Natural killer cell treated with Interleukin-12 subunit alpha and Interleukin-12 subunit beta and Interleukin-15 and Interleukin-18, amount 100 ng/mL, for 72 hours (primary cell): ENCODE measurements at regions not wholly inside any gene's neighbourhood (a gene's known extent, or its start where the extent isn't known, plus 50 kb on each side); places are given as distances from the start of the nearest gene placed in this dataset.

Source experiments
- ATAC-seq, 2 donors: fragments of 150-1000 bp; cut with Tn5 transposase in 1 of 2; sonication (Bioruptor Pico), chemical (Tn5 transposase) in 1 of 2; 2 replicates each; pipeline ENCODE4 v1.10.0; 2021
- DNase-seq: peaks from one replicate; pipeline ENCODE4 v3.0.0; 2022; ENCODE audit warnings: low spot score
- H3K27ac Mint-ChIP-seq, 2 donors: 1 replicate in 1 of 2; 2 replicates in 1 of 2; pipeline ENCODE4 v1.8.0; 2022; ENCODE audit warnings: mixed read lengths in 2 of 2, mild to moderate bottlenecking in 1 of 2, moderate library complexity in 1 of 2
- H3K27me3 Mint-ChIP-seq, 2 donors: 1 replicate in 1 of 2; 2 replicates in 1 of 2; pipeline ENCODE4 v1.8.0; 2022; ENCODE audit warnings: mixed read lengths in 2 of 2
- H3K36me3 Mint-ChIP-seq: one replicate; pipeline ENCODE4 v1.8.0; 2022; ENCODE audit warnings: mixed read lengths
- H3K4me1 Mint-ChIP-seq, 2 donors: 1 replicate in 1 of 2; 2 replicates in 1 of 2; pipeline ENCODE4 v1.8.0; 2022; ENCODE audit warnings: low read depth in 2 of 2, mixed read lengths in 2 of 2, mild to moderate bottlenecking in 1 of 2
- H3K4me3 Mint-ChIP-seq: one replicate; pipeline ENCODE4 v1.8.0; 2022; ENCODE audit warnings: mixed read lengths
- H3K9me3 Mint-ChIP-seq: 2 replicates; pipeline ENCODE4 v1.8.0; 2022; ENCODE audit warnings: mixed read lengths

DNA sequence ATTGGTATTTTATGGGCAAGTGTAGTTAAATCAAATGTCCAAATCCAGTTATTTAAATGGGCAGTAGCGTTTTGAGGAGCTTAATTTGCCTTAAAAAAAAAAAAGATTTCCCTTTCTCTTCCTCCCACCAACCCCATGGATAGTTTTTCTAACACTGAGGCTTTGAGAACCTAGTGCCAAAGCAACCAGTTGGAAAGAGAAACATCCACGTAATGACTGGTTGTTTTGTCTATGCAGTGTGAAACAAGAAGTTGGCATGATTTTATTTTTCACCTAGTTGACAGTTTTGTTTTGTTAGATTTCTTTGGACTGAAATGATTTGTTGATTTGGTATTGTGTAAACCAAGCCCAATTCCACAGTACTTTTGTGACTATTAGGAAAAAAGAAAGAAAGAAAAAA, 170.0 kb downstream of the SOX2 start:
- DNase-seq (no peak), ATAC-seq (no peak)
- H3K9me3 Mint-ChIP-seq: no peaks in the 10 kb centered on the region
- H3K27ac Mint-ChIP-seq: no peak overlapping the region
- H3K4me1 Mint-ChIP-seq: no peaks in the 10 kb centered on the region
- no peaks in the 10 kb centered on the region for H3K27me3 Mint-ChIP-seq
- no peaks in the 10 kb centered on the region for H3K36me3 Mint-ChIP-seq
- H3K4me3 Mint-ChIP-seq: no peak overlapping the region

DNA sequence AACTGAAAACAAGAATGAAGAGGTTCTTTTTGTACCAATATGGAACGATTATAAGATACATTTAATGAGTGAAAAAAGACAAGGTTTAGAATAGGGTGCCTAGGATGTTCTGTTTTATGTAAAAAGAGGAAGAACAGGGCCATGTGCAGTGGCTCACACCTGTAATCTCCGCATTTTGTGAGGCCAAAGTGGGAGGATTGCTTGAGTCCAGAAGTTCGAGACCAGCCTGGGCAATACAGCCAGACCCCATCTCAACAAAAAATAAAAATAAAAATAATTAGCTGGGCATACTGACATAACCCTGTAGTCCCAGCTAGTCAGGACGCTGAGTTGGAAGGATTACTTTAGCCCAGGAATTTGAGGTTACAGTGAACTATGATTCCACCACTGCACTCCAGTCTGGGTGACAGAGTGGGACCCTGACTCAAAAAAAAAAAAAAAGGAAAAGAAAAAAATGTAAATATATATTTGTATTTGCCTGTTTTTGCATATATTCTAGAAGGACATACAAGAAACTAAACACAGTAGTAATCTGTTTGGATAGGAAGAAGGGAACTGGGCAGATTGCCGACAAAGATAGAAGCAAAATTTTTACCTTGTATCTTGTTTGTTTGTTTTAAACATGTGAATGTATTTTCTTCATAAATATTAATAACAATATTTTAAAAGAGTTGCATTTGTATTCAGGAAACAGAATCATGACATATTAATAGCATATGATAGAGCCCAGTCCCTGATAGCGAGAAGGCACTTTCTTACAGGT, 174.3 kb downstream of the SOX2 start:
- Mint-ChIP-seq H3K4me1 (no peaks in the 10 kb centered on the region), H3K27me3 (no peaks in the 10 kb centered on the region), H3K4me3 (no peak overlapping the region), H3K36me3 (no peaks in the 10 kb centered on the region), H3K27ac (no peak overlapping the region), H3K9me3 (no peaks in the 10 kb centered on the region)
- DNase-seq (no peak), ATAC-seq (no peak)

GRCh38 chr3:181886676-181887075, 175.0 kb downstream of the SOX2 start:
- Mint-ChIP-seq H3K4me3 (no peak overlapping the region), H3K27ac (no peak overlapping the region), H3K9me3 (no peaks in the 10 kb centered on the region), H3K4me1 (no peaks in the 10 kb centered on the region), H3K27me3 (no peaks in the 10 kb centered on the region), H3K36me3 (no peaks in the 10 kb centered on the region)
- ATAC-seq: no peak
- no peak for DNase-seq

- no peaks in the 10 kb centered on the region for H3K27me3 Mint-ChIP-seq
- no peak for DNase-seq
- no peak overlapping the region for H3K27ac Mint-ChIP-seq
- no peak overlapping the region for H3K4me3 Mint-ChIP-seq
- no peaks in the 10 kb centered on the region for H3K4me1 Mint-ChIP-seq
- no peaks in the 10 kb centered on the region for H3K9me3 Mint-ChIP-seq
- H3K36me3 Mint-ChIP-seq: no peaks in the 10 kb centered on the region
- no peak for ATAC-seq
Observed at GRCh38 chr3:181887685-181888084, 176.0 kb downstream of the SOX2 start.

DNA sequence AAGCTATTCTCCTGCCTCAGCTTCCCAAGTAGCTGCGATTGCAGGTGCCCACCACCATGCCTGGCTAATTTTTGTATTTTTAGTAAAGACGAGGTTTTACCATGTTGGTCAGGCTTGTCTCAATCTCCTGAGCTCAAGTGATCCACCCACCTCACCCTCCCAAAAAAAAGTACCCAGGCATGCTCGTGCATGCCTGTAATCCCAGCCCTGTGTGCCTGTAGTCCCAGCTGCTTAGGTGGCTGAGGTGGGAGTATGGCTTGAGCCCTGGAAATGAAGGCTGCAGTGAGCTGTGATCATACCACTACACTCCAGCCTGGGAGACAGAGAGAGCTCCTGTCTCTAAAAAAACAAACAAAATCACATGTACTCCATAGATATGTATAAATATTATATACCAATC, 176.5 kb downstream of the SOX2 start:
- no peak overlapping the region for H3K27ac Mint-ChIP-seq
- no peak overlapping the region for H3K4me3 Mint-ChIP-seq
- DNase-seq: no peak
- no peaks in the 10 kb centered on the region for H3K36me3 Mint-ChIP-seq
- ATAC-seq: no peak
- no peaks in the 10 kb centered on the region for H3K27me3 Mint-ChIP-seq
- H3K9me3 Mint-ChIP-seq: no peaks in the 10 kb centered on the region
- no peaks in the 10 kb centered on the region for H3K4me1 Mint-ChIP-seq

GRCh38 chr3:181892848-181893247, 181.1 kb downstream of the SOX2 start:
- Mint-ChIP-seq H3K9me3 (peaks cover 3% of the 10 kb centered on the region), H3K27me3 (no peaks in the 10 kb centered on the region), H3K4me1 (no peaks in the 10 kb centered on the region), H3K36me3 (no peaks in the 10 kb centered on the region), H3K4me3 (no peak overlapping the region), H3K27ac (no peak overlapping the region)
- DNase-seq (no peak), ATAC-seq (no peak)

- DNase-seq (no peak), ATAC-seq (no peak)
- no peaks in the 10 kb centered on the region for H3K27me3 Mint-ChIP-seq
- no peak overlapping the region for H3K4me3 Mint-ChIP-seq
- no peaks in the 10 kb centered on the region for H3K36me3 Mint-ChIP-seq
- no peak overlapping the region for H3K27ac Mint-ChIP-seq
- no peaks in the 10 kb centered on the region for H3K4me1 Mint-ChIP-seq
- H3K9me3 Mint-ChIP-seq: peaks cover 3% of the 10 kb centered on the region
Observed at GRCh38 chr3:181896605-181897004, 184.9 kb downstream of the SOX2 start.

- Mint-ChIP-seq H3K9me3 (peaks cover 3% of the 10 kb centered on the region), H3K4me3 (no peak overlapping the region), H3K27ac (no peak overlapping the region), H3K36me3 (no peaks in the 10 kb centered on the region), H3K4me1 (no peaks in the 10 kb centered on the region), H3K27me3 (no peaks in the 10 kb centered on the region)
- ATAC-seq (no peak), DNase-seq (no peak)
Observed at GRCh38 chr3:181899702-181900101, 188.0 kb downstream of the SOX2 start.

- Mint-ChIP-seq H3K27me3 (no peaks in the 10 kb centered on the region), H3K27ac (no peak overlapping the region), H3K36me3 (no peaks in the 10 kb centered on the region), H3K4me1 (no peaks in the 10 kb centered on the region), H3K4me3 (no peak overlapping the region), H3K9me3 (peaks cover 1% of the 10 kb centered on the region)
- no peak for DNase-seq
- ATAC-seq: no peak
Observed at GRCh38 chr3:181901626-181902025, 189.9 kb downstream of the SOX2 start.

DNA sequence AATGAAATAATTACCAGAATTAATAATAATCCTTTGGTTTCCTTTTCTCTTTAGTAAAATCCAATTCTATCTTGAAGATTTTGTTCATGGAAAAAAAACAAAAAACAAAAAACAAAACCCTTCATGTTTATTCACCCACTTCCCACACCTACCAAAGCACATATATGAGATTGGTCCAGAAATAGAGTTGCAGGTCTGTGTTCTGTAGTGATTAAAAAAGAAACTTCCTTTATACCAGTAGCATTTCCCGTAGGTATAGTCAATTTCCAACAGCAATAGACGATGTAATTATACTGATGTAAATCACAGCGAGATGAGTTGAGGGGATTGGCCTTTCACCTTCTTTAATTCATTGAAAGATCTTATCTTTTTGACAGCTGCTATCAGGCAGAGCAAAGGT, 194.6 kb downstream of the SOX2 start:
- H3K9me3 Mint-ChIP-seq: peaks cover 2% of the 10 kb centered on the region

DNA sequence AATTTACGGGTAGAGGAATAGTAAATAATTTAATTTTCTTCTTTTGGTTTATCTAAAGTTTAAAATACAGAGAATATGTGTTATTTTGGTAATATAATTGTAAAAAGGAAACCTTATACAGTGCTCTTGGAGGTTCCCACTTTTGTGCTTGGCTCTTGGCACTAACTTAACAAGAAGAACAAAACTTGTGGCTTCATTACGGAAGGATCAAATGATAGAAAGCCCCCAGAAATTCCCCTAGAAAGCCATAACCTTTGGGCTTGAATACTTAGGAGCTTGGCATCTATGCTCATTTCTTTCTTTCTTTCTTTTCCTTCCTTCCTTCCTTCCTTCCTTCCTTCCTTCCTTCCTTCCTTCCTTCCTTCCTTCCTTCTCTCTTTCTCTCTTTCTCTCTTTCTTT, 197.5 kb downstream of the SOX2 start:
- Mint-ChIP-seq H3K27me3 (no peaks in the 10 kb centered on the region), H3K4me3 (no peak overlapping the region), H3K4me1 (no peaks in the 10 kb centered on the region), H3K36me3 (no peaks in the 10 kb centered on the region), H3K9me3 (peaks cover 2% of the 10 kb centered on the region), H3K27ac (no peak overlapping the region)
- ATAC-seq (no peak), DNase-seq (no peak)

More for the DNA sequence above, 194.6 kb downstream of the SOX2 start:
- no peak for ATAC-seq
- Mint-ChIP-seq H3K27me3 (no peaks in the 10 kb centered on the region), H3K4me1 (no peaks in the 10 kb centered on the region), H3K36me3 (no peaks in the 10 kb centered on the region), H3K4me3 (no peak overlapping the region), H3K27ac (no peak overlapping the region)
- DNase-seq: no peak

- ATAC-seq: no peak
- no peak overlapping the region for H3K4me3 Mint-ChIP-seq
Observed at GRCh38 chr3:181912384-181912783, 200.7 kb downstream of the SOX2 start.

DNA sequence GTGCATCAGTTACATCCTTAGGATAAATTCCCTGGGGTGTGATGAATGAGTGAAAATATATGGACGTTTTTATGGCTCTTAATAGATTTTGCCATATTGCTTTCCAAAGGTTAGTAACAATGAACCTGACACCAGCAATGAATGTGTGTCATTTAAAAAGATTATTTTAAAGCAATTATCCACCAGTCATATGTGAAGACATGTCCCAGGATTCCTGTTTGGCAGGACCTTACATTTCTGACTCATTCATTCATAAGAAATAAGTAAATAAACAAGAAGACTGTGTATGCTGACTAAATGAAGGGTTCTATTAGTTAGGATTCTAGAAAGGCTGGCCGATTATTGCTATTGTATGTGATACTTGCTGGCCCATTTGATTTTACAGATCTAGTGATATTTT, 201.5 kb downstream of the SOX2 start:
- H3K9me3 Mint-ChIP-seq: peaks cover 9% of the 10 kb centered on the region
- ATAC-seq: no peak
- DNase-seq: no peak
- H3K4me3 Mint-ChIP-seq: no peak overlapping the region
- H3K4me1 Mint-ChIP-seq: no peaks in the 10 kb centered on the region
- H3K27me3 Mint-ChIP-seq: no peaks in the 10 kb centered on the region
- H3K27ac Mint-ChIP-seq: no peak overlapping the region
- H3K36me3 Mint-ChIP-seq: no peaks in the 10 kb centered on the region

More at GRCh38 chr3:181912384-181912783, 200.7 kb downstream of the SOX2 start:
- Mint-ChIP-seq H3K36me3 (no peaks in the 10 kb centered on the region), H3K4me1 (no peaks in the 10 kb centered on the region), H3K27ac (no peak overlapping the region), H3K27me3 (no peaks in the 10 kb centered on the region), H3K9me3 (peaks cover 7% of the 10 kb centered on the region)
- DNase-seq: no peak

GRCh38 chr3:181915551-181915950, 203.8 kb downstream of the SOX2 start:
- no peak overlapping the region for H3K27ac Mint-ChIP-seq

GRCh38 chr3:181916013-181916412, 204.3 kb downstream of the SOX2 start:
- no peak for ATAC-seq
- Mint-ChIP-seq H3K4me3 (no peak overlapping the region), H3K27ac (no peak overlapping the region)

More at GRCh38 chr3:181915551-181915950, 203.8 kb downstream of the SOX2 start:
- Mint-ChIP-seq H3K4me1 (no peaks in the 10 kb centered on the region), H3K36me3 (no peaks in the 10 kb centered on the region), H3K9me3 (peaks cover 9% of the 10 kb centered on the region), H3K4me3 (no peak overlapping the region), H3K27me3 (no peaks in the 10 kb centered on the region)
- DNase-seq (no peak), ATAC-seq (no peak)

More at GRCh38 chr3:181916013-181916412, 204.3 kb downstream of the SOX2 start:
- peaks cover 9% of the 10 kb centered on the region for H3K9me3 Mint-ChIP-seq
- H3K4me1 Mint-ChIP-seq: no peaks in the 10 kb centered on the region
- no peak for DNase-seq
- no peaks in the 10 kb centered on the region for H3K27me3 Mint-ChIP-seq
- no peaks in the 10 kb centered on the region for H3K36me3 Mint-ChIP-seq
